HepG2 (cell line): ENCODE measurements at regions not wholly inside any gene's neighbourhood (a gene's known extent, or its start where the extent isn't known, plus 50 kb on each side); places are given as distances from the start of the nearest gene placed in this dataset.

Experiments used
- ATAC-seq: fragments of 200-7000 bp; cut with Tn5 transposase; 3 replicates; pipeline ENCODE4 v1.9.1; 2020; ENCODE audit warnings: mild to moderate bottlenecking, moderate library complexity
- BruUV-seq: library from RNA; stranded (reverse); fragments of 400-500 nt; replicated peaks from 2 replicates; lab custom pipeline; 2021; lab: Mats Ljungman, UMichigan
- CTCF ChIA-PET: fragments of 300-600 bp; formaldehyde crosslinking; extraction: SDS; loops from one replicate; lab custom pipeline; 2021; ENCODE audit warnings: low total read pairs, inconsistent platforms, low intra/inter-chr PET ratio; lab: Yijun Ruan, JAX
- POLR2A ChIA-PET: fragments of 350-600 bp; sonication (Branson Sonifier 250); formaldehyde crosslinking; loops from one replicate; lab custom pipeline; 2020; ENCODE audit warnings: antibody characterized with exemption, inconsistent platforms; lab: Yijun Ruan, JAX
- DNase-seq: peaks from one replicate; pipeline ENCODE4 v3.0.0-alpha.2; 2015; ENCODE audit warnings: low spot score
- FAIRE-seq: peaks from 3 replicates; lab custom pipeline; 2011; peaks lifted over from hg19 to GRCh38; lab: Jason Lieb, UNC
- H2AFZ ChIP-seq: one replicate; pipeline ENCODE4 v1.6.1; 2011; ENCODE audit warnings: low read length, inconsistent platforms
- H3K27ac ChIP-seq: fragments of 300-600 bp; 3 replicates; pipeline ENCODE4 v1.8.0; 2011; ENCODE audit warnings: mixed run types, mild to moderate bottlenecking, mixed read lengths, low read length, inconsistent platforms; ENCODE audit not compliant: insufficient read depth; ENCODE audit errors: extremely low read length
- H3K27me3 ChIP-seq, 2 experiments: fragments of 200-600 bp in 1 of 2; 2 replicates in 1 of 2; 3 replicates in 1 of 2; pipeline versions ENCODE4 v1.6.0 to v1.8.0; 2011; ENCODE audit warnings: low read length in 2 of 2, mild to moderate bottlenecking in 2 of 2, moderate library complexity in 2 of 2, inconsistent platforms in 1 of 2; ENCODE audit not compliant: insufficient read depth in 2 of 2, control insufficient read depth in 1 of 2
- H3K36me3 ChIP-seq, 2 experiments: fragments of 200-600 bp in 1 of 2; replicated peaks in 1 of 2; 2 replicates in 1 of 2; 3 replicates in 1 of 2; pipeline versions ENCODE4 v1.5.1 to v1.8.0; 2011; ENCODE audit warnings: low read length in 2 of 2, inconsistent platforms in 1 of 2; ENCODE audit not compliant: insufficient read depth in 2 of 2, control insufficient read depth in 1 of 2
- H3K4me1 ChIP-seq: 2 replicates; pipeline ENCODE4 v1.5.1; 2012; ENCODE audit warnings: low read length, inconsistent platforms; ENCODE audit not compliant: insufficient read depth
- H3K4me2 ChIP-seq: 2 replicates; pipeline ENCODE4 v1.6.0; 2011; ENCODE audit warnings: low read depth, low read length, inconsistent platforms
- H3K4me3 ChIP-seq, 3 experiments: fragments of 200-600 bp in 1 of 3; sonication (generic), shearing (Covaris generic) in 1 of 3; replicated peaks in 1 of 3; 2 replicates each; pipeline ENCODE4 v1.5.1; 2011 to 2016; ENCODE audit warnings: low read length in 3 of 3, inconsistent platforms in 2 of 3, low read depth in 2 of 3, mild to moderate bottlenecking in 2 of 3, control low read depth in 1 of 3, mixed read lengths in 1 of 3; ENCODE audit not compliant: insufficient read depth in 1 of 3
- H3K79me2 ChIP-seq: one replicate; pipeline ENCODE4 v1.6.1; 2011; ENCODE audit warnings: low read length, inconsistent platforms; ENCODE audit not compliant: insufficient read depth
- H3K9ac ChIP-seq: 2 replicates; pipeline ENCODE4 v1.6.0; 2011; ENCODE audit warnings: mild to moderate bottlenecking, low read depth, low read length, inconsistent platforms; ENCODE audit not compliant: insufficient read depth
- H3K9me3 ChIP-seq: 2 replicates; pipeline ENCODE4 v1.5.1; 2012; ENCODE audit warnings: mild to moderate bottlenecking, low read length
- H4K20me1 ChIP-seq: 2 replicates; pipeline ENCODE4 v1.6.0; 2011; ENCODE audit warnings: inconsistent platforms, mild to moderate bottlenecking, low read length, moderate library complexity; ENCODE audit not compliant: insufficient read depth
- ETV5 ChIP-seq: IDR thresholded peaks from 2 replicates; pipeline ENCODE4 v1.6.1; 2018; ENCODE audit warnings: missing biosample characterization, missing genetic modification reagents, inconsistent platforms, borderline replicate concordance
- FOSL2 ChIP-seq: sonication (generic); formaldehyde crosslinking; IDR thresholded peaks from 2 replicates; pipeline ENCODE4 v1.4.0; 2020; ENCODE audit warnings: missing genetic modification reagents
- HDAC1 ChIP-seq: sonication (generic); formaldehyde crosslinking; IDR thresholded peaks from 2 replicates; pipeline ENCODE4 v1.5.1; 2020; ENCODE audit warnings: mild to moderate bottlenecking, missing genetic modification reagents
- MAFK ChIP-seq, 2 experiments: IDR thresholded peaks in 1 of 2; conservative IDR thresholded peaks in 1 of 2; 2 replicates each; pipeline ENCODE4 v1.6.1; 2011; ENCODE audit warnings: improper control_type of control experiment in 2 of 2, low read length in 2 of 2
- MED1 ChIP-seq: sonication (generic); formaldehyde crosslinking; IDR thresholded peaks from 2 replicates; pipeline ENCODE4 v1.4.0; 2020; ENCODE audit warnings: missing genetic modification reagents
- NCOA1 ChIP-seq: sonication (generic); formaldehyde crosslinking; IDR thresholded peaks from 2 replicates; pipeline ENCODE4 v1.9.0; 2021; ENCODE audit warnings: missing genetic modification reagents
- NRL ChIP-seq: sonication (generic); formaldehyde crosslinking; IDR thresholded peaks from 2 replicates; pipeline ENCODE4 v1.5.0; 2020; ENCODE audit warnings: missing genetic modification reagents, mild to moderate bottlenecking, moderate library complexity, borderline replicate concordance
- SRSF1 ChIP-seq: fragments of 200-400 bp; formaldehyde crosslinking; optimal IDR thresholded peaks from 2 replicates; pipeline ENCODE3; 2017; ENCODE audit warnings: mild to moderate bottlenecking, low read depth, low read length, moderate library complexity
- TBX3 ChIP-seq: fragments of 450-650 bp; IDR thresholded peaks from 2 replicates; pipeline ENCODE4 v1.6.1; 2017; ENCODE audit warnings: antibody characterized with exemption, mild to moderate bottlenecking, inconsistent platforms, borderline replicate concordance
- YEATS4 ChIP-seq: sonication (generic); formaldehyde crosslinking; IDR thresholded peaks from 2 replicates; pipeline ENCODE4 v1.4.0; 2020; ENCODE audit warnings: missing genetic modification reagents, borderline replicate concordance
- ZNF20 ChIP-seq: sonication (generic); formaldehyde crosslinking; IDR thresholded peaks from 2 replicates; pipeline ENCODE4 v1.4.0; 2020; ENCODE audit warnings: mild to moderate bottlenecking, moderate library complexity, missing genetic modification reagents
- ZNF614 ChIP-seq: IDR thresholded peaks from 2 replicates; pipeline ENCODE4 v1.6.1; 2018; ENCODE audit warnings: missing biosample characterization, missing genetic modification reagents, inconsistent platforms, borderline replicate concordance
- WGBS: methylation state at CpG from one replicate; pipeline ENCODE4 v1.1.6; 2017; ENCODE audit warnings: low lambda C conversion rate; 5-methylcytosine and 5-hydroxymethylcytosine counted together
- in situ Hi-C: cut with HindIII; loops from 2 replicates; pipeline ENCODE4 v1.10.0; 2017; ENCODE audit warnings: low pct_unique_long_range_greater_than_20kb; ENCODE audit not compliant: extremely low pct_ligation_motif_present
- intact Hi-C: fragments of 100-400 bp; cut with micrococcal nuclease; formaldehyde crosslinking; loops from one replicate; pipeline ENCODE4 v1.10.0; 2022; ENCODE audit not compliant: unreplicated experiment
- TF ChIP-seq, protein P1 (sequence below): sonication (generic); formaldehyde crosslinking; IDR thresholded peaks from 2 replicates; pipeline ENCODE4 v1.9.0; 2021; ENCODE audit warnings: missing genetic modification reagents, borderline replicate concordance
- TF ChIP-seq, protein P2 (sequence below): sonication (generic); formaldehyde crosslinking; IDR thresholded peaks from 2 replicates; pipeline ENCODE4 v1.8.1; 2023; ENCODE audit warnings: missing genetic modification reagents, mild to moderate bottlenecking, borderline replicate concordance

GRCh38 chr9:82149501-82149946 lies 161.0 kb downstream of the SPATA31D1 start (continued):
- TF ChIP-seq, protein P1, sequence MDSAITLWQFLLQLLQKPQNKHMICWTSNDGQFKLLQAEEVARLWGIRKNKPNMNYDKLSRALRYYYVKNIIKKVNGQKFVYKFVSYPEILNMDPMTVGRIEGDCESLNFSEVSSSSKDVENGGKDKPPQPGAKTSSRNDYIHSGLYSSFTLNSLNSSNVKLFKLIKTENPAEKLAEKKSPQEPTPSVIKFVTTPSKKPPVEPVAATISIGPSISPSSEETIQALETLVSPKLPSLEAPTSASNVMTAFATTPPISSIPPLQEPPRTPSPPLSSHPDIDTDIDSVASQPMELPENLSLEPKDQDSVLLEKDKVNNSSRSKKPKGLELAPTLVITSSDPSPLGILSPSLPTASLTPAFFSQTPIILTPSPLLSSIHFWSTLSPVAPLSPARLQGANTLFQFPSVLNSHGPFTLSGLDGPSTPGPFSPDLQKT (CRISPR knock-in tag), result no peak
- TF ChIP-seq ZNF20 (CRISPR knock-in tag) (no peak), ETV5 (CRISPR knock-in tag) (no peak)
- TF ChIP-seq, protein P2, sequence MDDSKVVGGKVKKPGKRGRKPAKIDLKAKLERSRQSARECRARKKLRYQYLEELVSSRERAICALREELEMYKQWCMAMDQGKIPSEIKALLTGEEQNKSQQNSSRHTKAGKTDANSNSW, result no peak

DNA sequence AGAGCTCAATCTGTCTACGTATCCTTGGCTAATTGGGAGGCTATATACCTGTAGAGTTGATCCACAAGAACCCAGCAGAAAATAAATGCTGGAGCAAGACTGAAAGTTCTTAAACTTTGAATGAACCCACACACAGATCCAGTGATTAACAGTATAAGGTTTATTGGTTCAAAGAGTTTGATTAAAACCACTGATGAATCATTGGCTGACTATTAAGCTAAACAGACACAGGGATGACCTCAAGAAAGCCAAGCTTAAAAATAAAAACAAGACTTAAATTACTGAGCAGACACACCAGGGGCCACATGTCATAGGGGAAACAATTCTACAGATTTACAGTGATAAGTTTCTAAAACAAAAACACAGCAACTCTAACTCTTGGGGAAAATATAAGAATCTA lies 163.6 kb downstream of the SPATA31D1 start:
- no peaks in the 10 kb centered on the region for H4K20me1 ChIP-seq
- H3K9me3 ChIP-seq, result no peaks in the 10 kb centered on the region
- ChIA-PET CTCF (no interaction called here), POLR2A (no interaction called here)
- no peak overlapping the region for H3K27ac ChIP-seq
- no TSS peak for BruUV-seq
- no peaks in the 10 kb centered on the region for H3K4me1 ChIP-seq
- no peak for ATAC-seq
- in situ Hi-C loops (no loop called here), intact Hi-C loops (no loop called here)
- no peaks in the 10 kb centered on the region for H3K36me3 ChIP-seq
- H3K4me3 ChIP-seq, result no peak overlapping the region
- no peaks in the 10 kb centered on the region for H3K79me2 ChIP-seq
- WGBS, result 7% methylated on average over 1 of the region's 1 CpG
- H3K4me2 ChIP-seq, result no peak overlapping the region
- no peak for FAIRE-seq
- H2AFZ ChIP-seq, result no peak overlapping the region
- H3K27me3 ChIP-seq, result no peaks in the 10 kb centered on the region
- TF ChIP-seq ZNF614 (CRISPR knock-in tag), result no peak
- no peak for TF ChIP-seq MED1 (CRISPR knock-in tag)
- TF ChIP-seq TBX3, result no peak
- TF ChIP-seq NRL (CRISPR knock-in tag), result no peak
- no peak for TF ChIP-seq NCOA1 (CRISPR knock-in tag)
- no peak for TF ChIP-seq HDAC1 (CRISPR knock-in tag)
- no peak for TF ChIP-seq MAFK (conservative IDR thresholded peaks at IDR 0.05 in 1 of 2, IDR thresholded peaks at IDR 0.05 in 1 of 2; ENCODE audit: low read length in 2 of 2)
- TF ChIP-seq FOSL2 (CRISPR knock-in tag), result no peak
- no peak for TF ChIP-seq SRSF1
- TF ChIP-seq YEATS4 (CRISPR knock-in tag), result no peak
- H3K9ac ChIP-seq, result no peak overlapping the region
- DNase-seq, result no peak
